Activated B cell treated with CpG ODN at 0.5 μM for 24 hours (primary cell): ENCODE measurements at regions not wholly inside any gene's neighbourhood (a gene's known extent, or its start where the extent isn't known, plus 50 kb on each side); places are given as distances from the start of the nearest gene placed in this dataset.

Experiments used
- ATAC-seq: fragments of 200-7000 bp; cut with Tn5 transposase; one replicate; pipeline ENCODE4 v1.10.0; 2021; ENCODE audit warnings: low read depth, mild to moderate bottlenecking, moderate library complexity
- CTCF ChIA-PET: fragments of 350-600 bp; sonication (Branson Sonifier 250); formaldehyde crosslinking; loops from one replicate; lab custom pipeline; 2021; ENCODE audit warnings: antibody characterized with exemption; lab: Charles Lee
- POLR2A ChIA-PET: fragments of 350-600 bp; sonication (Branson Sonifier 250); formaldehyde crosslinking; loops from one replicate; lab custom pipeline; 2021; ENCODE audit warnings: antibody characterized with exemption; lab: Charles Lee
- DNase-seq: peaks from one replicate; pipeline ENCODE4 v3.0.0; 2022
- H3K27ac Mint-ChIP-seq: one replicate; pipeline ENCODE4 v1.8.0; 2020; ENCODE audit warnings: mixed read lengths
- H3K27me3 Mint-ChIP-seq: one replicate; pipeline ENCODE4 v1.8.0; 2021; ENCODE audit warnings: mixed read lengths
- H3K36me3 Mint-ChIP-seq: one replicate; pipeline ENCODE4 v1.8.0; 2021; ENCODE audit warnings: low read depth, mixed read lengths
- H3K4me1 Mint-ChIP-seq: one replicate; pipeline ENCODE4 v1.8.0; 2021; ENCODE audit warnings: mixed read lengths
- H3K4me3 Mint-ChIP-seq: one replicate; pipeline ENCODE4 v1.8.0; 2020; ENCODE audit warnings: mild to moderate bottlenecking, mixed read lengths
- H3K9me3 Mint-ChIP-seq: one replicate; pipeline ENCODE4 v1.8.0; 2020; ENCODE audit warnings: mixed read lengths
- intact Hi-C: fragments of 100-400 bp; cut with micrococcal nuclease; formaldehyde crosslinking; loops from one replicate; pipeline ENCODE4 v1.15.1; 2024
- TF ChIP-seq, protein P1 (sequence below): fragments of 200-600 bp; IDR thresholded peaks from one replicate; pipeline ENCODE4 v1.8.0; 2022; ENCODE audit warnings: antibody characterized with exemption, mild to moderate bottlenecking

DNA sequence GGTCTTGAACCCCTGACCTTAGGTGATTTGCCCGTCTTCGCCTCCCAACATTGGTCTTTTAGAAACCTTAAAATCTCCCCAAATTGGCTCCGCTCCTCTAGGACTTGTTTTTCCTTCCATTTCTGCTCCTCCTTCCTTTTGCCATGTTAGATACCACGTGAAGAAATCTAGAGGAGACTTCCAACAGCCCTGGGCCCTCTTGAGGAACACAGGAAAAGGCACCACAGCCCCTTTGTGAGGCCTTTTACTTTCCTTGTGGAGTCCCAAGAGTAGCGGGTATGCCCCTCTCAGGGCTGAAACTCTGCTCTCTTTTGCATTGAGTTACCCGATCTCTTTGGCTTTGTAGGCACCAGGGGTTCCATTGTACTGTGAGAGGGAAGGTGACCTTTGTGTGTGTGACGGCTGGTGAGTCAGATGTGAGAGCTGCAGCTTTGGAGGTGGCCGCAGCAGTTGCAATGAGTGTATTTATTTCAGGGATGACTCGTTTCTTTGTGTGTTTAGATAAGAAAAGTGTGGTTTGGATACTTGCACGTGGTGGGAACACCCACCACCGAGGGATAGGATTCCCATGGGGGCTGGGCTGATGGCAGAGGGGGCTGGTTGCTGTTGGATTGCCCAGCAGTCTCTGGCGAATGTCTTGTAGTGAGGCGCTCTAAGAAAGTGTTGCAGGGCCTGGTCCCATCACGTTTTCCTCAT is 218.4 kb upstream of the HS6ST1 start:
- DNase-seq (no peak), ATAC-seq (no peak)
- Mint-ChIP-seq H3K27ac (no peak overlapping the region), H3K36me3 (no peaks in the 10 kb centered on the region), H3K9me3 (no peaks in the 10 kb centered on the region), H3K4me1 (no peaks in the 10 kb centered on the region), H3K4me3 (no peak overlapping the region), H3K27me3 (peaks cover 3% of the 10 kb centered on the region)
- TF ChIP-seq, protein P1, sequence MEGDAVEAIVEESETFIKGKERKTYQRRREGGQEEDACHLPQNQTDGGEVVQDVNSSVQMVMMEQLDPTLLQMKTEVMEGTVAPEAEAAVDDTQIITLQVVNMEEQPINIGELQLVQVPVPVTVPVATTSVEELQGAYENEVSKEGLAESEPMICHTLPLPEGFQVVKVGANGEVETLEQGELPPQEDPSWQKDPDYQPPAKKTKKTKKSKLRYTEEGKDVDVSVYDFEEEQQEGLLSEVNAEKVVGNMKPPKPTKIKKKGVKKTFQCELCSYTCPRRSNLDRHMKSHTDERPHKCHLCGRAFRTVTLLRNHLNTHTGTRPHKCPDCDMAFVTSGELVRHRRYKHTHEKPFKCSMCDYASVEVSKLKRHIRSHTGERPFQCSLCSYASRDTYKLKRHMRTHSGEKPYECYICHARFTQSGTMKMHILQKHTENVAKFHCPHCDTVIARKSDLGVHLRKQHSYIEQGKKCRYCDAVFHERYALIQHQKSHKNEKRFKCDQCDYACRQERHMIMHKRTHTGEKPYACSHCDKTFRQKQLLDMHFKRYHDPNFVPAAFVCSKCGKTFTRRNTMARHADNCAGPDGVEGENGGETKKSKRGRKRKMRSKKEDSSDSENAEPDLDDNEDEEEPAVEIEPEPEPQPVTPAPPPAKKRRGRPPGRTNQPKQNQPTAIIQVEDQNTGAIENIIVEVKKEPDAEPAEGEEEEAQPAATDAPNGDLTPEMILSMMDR = no peak
- intact Hi-C loops = no loop called here
- POLR2A ChIA-PET = no interaction called here
- CTCF ChIA-PET = no interaction called here

DNA sequence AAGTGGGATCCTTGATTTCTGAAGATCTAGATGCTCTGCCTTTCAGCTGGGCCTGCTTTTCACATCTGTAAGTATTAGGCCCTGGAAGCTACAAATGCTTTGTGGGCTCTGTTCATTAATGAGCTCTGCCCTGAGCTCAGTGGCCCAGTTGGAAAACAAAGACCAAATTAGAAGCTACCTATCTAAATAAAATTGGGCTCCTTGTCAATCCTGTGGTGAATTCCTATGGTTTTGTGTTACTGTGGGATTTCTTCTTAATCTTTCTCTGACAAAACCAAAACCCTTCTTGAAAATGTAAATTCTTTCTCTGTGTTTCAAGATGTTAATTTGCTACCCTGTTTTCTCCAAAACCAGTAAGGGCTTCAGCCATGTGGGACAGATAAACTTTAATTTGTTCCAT is 219.0 kb upstream of the HS6ST1 start:
- intact Hi-C loops = no loop called here
- Mint-ChIP-seq H3K4me1 (no peaks in the 10 kb centered on the region), H3K9me3 (no peaks in the 10 kb centered on the region), H3K36me3 (no peaks in the 10 kb centered on the region), H3K27ac (no peak overlapping the region), H3K4me3 (no peak overlapping the region), H3K27me3 (peaks cover 3% of the 10 kb centered on the region)
- ATAC-seq (no peak), DNase-seq (no peak)
- TF ChIP-seq, protein P1 = no peak
- ChIA-PET CTCF (no interaction called here), POLR2A (no interaction called here)

DNA sequence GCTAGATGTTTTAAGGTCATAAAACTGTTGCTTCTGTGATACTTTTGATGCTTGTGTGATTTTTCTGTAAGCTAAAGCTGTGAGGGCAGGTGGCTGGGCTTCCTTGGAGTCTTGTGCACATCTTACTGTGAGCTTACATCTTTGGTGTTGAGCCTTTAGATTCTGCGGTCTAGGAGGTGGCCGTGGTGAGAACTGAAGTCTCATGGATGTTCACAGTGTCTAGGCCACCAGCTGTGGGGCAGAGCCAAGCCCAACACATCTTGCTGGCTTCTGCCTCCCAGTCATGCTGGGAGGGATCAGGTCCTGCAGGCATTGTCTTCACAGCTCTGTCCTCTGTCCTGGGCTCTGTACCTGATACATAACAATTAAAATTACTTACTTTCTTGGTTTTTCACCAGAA is 219.7 kb upstream of the HS6ST1 start:
- Mint-ChIP-seq H3K27me3 (peaks cover 3% of the 10 kb centered on the region), H3K4me1 (no peaks in the 10 kb centered on the region), H3K36me3 (no peaks in the 10 kb centered on the region), H3K9me3 (no peaks in the 10 kb centered on the region), H3K4me3 (no peak overlapping the region), H3K27ac (no peak overlapping the region)
- ChIA-PET CTCF (no interaction called here), POLR2A (no interaction called here)
- ATAC-seq (no peak), DNase-seq (no peak)
- TF ChIP-seq, protein P1 = no peak
- intact Hi-C loops = no loop called here

DNA sequence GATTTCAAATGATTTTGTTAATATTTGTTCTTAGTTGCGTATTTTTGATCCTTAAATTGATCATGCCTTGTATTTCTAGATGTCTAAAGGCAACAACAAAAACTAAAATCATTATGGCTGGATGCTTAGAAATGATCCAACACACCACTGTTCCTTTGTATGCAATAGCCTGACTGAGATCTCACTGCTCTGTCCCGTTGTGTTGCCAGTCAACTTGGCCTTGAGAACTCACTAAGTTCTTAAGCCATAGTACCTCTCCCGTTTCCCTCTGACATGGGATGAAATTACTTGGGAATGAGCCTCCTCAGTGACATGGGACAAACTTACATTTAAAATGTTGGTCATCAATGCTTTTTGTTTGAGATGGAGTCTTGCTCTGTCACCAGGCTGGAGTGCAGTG is 222.0 kb upstream of the HS6ST1 start:
- POLR2A ChIA-PET = no interaction called here
- TF ChIP-seq, protein P1 = no peak
- Mint-ChIP-seq H3K27me3 (no peaks in the 10 kb centered on the region), H3K9me3 (no peaks in the 10 kb centered on the region), H3K4me1 (no peaks in the 10 kb centered on the region), H3K4me3 (no peak overlapping the region), H3K27ac (no peak overlapping the region), H3K36me3 (no peaks in the 10 kb centered on the region)
- CTCF ChIA-PET = no interaction called here
- ATAC-seq (no peak), DNase-seq (no peak)
- intact Hi-C loops = no loop called here

DNA sequence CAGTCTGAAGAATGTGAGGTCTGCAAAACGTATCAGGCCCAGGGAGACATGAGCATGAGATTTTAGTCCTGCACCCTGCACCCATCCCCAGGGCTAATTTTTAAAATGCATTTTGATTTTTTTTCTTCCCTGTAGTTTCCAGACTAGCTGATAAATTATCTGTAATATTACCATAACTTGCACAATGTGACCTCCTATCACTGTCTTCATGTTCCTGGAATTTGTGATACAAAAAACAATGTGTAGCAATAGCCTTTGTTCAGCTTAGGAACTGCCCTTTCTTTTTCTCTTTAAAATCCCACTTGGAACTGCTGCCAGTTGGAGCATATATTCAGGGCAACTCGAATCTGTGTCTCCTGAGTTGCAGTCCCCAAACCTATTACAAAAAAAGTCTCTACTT is 222.8 kb upstream of the HS6ST1 start:
- intact Hi-C loops = no loop called here
- TF ChIP-seq, protein P1 = no peak

More for the DNA sequence above, 222.8 kb upstream of the HS6ST1 start:
- CTCF ChIA-PET = no interaction called here
- POLR2A ChIA-PET = no interaction called here
- Mint-ChIP-seq H3K4me1 (no peaks in the 10 kb centered on the region), H3K27me3 (no peaks in the 10 kb centered on the region), H3K27ac (no peak overlapping the region), H3K4me3 (no peak overlapping the region), H3K36me3 (no peaks in the 10 kb centered on the region), H3K9me3 (no peaks in the 10 kb centered on the region)
- no peak for DNase-seq
- ATAC-seq = no peak
